ENCODE measurements at regions not wholly inside any gene's neighbourhood (a gene's known extent, or its start where the extent isn't known, plus 50 kb on each side); places are given as distances from the start of the nearest gene placed in this dataset.
"Not testable (repeated sequence)": the region's sequence is repeated elsewhere in the genome, so short reads cannot be mapped to it uniquely, and the experiment has no call there.

DNA sequence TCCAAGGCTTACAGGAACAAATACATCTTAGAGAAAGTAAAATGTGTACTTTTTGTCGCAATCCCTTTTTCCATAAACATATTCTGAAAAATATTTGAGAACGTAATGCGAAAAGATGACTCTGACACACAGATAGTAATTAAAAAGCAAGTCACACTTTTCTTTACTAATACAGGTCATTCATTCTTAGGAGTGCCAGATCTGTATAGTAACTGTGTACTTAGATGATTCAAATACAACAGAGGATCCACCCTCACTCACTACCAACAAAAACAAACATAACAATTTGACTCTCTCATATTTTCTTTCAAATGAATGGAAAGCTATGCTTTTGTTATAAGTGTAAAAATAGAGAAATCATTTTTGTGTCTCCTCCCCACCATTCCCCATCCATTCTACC, 795.4 kb downstream of the SLC6A15 start:
- no peak for DNase-seq

GRCh38 chr12:84113666-84114065, 798.9 kb downstream of the SLC6A15 start:
- no peak for DNase-seq

- DNase-seq, result not testable (repeated sequence)
Measured at GRCh38 chr12:84103886-84104285, 808.7 kb downstream of the SLC6A15 start.

DNA sequence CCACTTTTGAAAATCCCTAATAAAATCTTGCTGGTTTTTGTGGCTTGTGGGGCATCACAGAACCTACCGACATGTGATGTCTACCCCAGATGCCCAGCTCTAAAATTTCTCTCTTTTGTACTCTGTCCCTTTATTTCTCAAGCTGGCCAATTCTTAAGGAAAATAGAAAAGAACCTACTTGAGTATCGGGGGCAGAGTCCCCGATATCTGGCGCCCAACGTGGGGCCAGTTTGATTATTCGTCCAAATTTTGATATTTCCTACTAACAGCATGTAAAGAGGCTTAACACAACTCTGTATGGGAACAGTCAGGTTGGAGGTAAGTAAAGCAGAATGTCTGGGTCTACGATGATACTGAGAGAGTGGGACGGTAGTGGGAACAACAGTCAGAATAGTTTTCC, 810.6 kb downstream of the SLC6A15 start:
- not testable (repeated sequence) for DNase-seq

DNA sequence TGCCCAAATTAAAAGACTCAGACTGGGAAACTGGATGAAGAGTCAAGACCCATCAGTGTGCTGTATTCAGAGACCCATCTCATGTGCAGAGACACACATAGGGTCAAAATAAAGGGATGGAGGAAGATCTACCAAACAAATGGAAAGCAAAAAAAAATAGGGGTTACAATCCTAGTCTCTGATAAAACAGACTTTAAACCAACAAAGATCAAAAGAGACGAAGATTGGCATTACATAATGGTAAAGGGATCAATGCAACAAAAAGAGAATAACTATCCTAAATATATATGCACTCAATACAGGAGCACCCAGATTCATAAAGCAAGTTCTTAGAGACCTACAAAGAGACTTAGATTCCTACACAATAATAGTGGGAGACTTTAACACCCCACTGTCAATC, 813.0 kb downstream of the SLC6A15 start:
- DNase-seq, result not testable (repeated sequence)

- DNase-seq, result no peak
Measured at GRCh38 chr12:84091651-84092050, 820.9 kb downstream of the SLC6A15 start.

DNA sequence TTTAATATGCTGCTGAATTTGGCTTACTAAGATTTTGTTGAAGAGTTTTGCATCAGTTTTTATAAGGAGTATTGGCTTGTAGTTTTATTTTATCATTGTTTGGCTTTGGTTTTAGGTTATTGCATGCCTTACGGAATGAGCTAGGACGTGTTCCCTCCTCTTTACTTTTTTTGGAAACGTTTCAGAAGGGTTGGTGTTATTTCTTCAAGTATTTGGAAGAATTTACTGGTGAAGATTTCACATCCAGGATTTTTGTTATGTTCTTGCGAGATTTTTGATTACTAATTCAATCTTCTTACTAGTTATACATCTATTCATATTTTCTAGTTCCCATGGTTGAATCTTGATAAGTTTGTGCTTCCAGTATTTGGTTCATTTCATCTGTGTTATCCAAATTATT, 823.2 kb downstream of the SLC6A15 start:
- no peak for DNase-seq

DNA sequence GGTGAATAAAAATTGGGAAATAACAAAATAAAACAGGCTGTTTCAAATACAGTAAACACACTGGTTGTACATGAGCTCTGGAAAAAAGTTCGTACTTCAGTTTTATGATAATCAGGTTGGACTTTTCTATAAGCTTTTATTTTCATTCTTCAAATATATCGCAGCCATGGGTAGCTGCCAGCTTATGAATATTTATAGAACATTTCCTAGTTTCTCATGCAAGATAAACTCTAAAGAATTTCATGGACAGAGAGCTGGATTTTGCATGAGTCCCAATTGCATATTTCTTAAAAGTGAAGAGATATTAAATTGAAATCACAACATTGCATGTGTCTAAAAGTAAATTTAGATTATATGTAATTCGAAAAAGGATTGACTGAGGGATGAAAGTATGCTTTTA, 827.6 kb downstream of the SLC6A15 start:
- DNase-seq, result no peak

DNA sequence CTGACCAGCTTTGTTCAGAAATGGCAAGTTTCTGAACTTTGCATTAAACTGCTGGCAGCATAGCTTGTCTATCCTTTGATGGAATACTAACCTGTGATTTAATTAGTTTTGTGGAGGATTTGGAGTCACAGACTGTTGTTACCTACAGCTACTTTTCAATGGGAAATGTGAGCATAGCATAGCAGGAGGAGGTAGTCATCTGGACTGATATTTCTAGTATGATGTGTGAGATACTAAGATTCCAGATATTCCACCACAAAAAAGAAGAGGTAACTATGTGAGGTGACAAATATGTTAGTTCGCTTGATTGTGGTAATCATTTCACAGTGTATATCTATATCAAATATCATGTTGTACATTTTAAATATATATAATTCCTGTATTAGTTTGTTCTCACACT, 833.0 kb downstream of the SLC6A15 start:
- DNase-seq, result no peak

- no peak for DNase-seq
Measured at GRCh38 chr12:84077679-84078078, 834.9 kb downstream of the SLC6A15 start.

GRCh38 chr12:84075991-84076390, 836.6 kb downstream of the SLC6A15 start:
- no peak for DNase-seq

- DNase-seq, result no peak
Measured at GRCh38 chr12:84073401-84073800, 839.2 kb downstream of the SLC6A15 start.

DNA sequence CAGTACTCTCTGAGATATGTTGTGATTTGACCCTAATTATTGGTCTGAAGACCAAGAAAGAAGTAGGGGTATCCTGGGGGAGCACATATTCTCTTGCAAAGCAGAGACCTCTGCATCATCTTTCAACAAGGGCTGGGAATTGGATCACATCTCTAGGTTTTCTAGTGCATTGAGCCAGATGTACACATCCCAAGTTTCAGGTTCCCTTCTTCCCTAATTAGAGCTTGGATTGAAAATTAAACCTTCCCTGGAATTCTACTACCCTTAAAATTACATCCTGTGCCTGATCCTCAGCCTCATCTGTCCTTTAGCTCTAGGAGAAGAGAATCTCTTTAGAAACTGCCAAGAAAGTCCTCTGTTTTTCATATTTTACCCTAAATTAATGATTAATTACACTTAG, 839.6 kb downstream of the SLC6A15 start:
- no peak for DNase-seq

GRCh38 chr12:84070292-84070691, 842.3 kb downstream of the SLC6A15 start:
- DNase-seq, result no peak

DNA sequence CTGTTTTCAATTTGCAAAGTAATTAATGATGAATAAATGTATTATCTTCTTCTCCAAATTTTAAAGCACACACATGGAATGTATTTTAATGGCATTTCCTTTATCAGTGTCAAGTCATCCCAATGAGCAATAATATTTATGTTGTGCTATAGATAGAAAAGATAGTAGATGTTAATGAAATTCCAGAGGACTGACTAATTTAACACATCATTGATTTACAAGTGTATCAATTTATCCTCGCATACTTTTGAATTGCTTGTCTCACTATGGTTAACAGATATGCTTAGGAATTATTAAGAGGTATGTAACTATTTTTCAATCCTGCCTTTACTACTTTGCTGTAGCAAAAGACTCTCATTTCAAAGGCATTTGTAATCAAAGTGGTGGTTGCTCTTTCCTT, 842.9 kb downstream of the SLC6A15 start:
- no peak for DNase-seq

GRCh38 chr12:84069198-84069597, 843.4 kb downstream of the SLC6A15 start:
- no peak for DNase-seq

- DNase-seq, result no peak
Measured at GRCh38 chr12:84058136-84058535, 854.5 kb downstream of the SLC6A15 start.

DNA sequence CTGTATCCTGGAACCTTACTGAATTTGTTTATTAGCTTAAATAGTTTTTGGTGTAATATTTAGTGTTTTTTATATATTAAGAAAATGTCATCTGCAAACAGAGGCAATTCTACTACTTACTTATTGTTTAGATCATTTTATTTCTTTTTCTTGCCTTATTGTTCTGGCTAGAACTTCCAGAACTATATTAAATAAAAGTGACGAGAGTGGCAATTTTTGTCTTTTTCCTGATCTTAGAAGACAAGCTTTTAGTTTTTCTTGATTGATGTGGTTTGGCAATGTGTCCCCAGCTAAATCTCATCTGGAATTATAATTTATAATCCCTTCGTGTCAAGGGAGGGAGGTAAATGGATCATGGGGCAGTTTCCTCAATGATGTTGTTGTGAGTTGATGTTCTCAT, 857.8 kb downstream of the SLC6A15 start:
- DNase-seq, result no peak

DNA sequence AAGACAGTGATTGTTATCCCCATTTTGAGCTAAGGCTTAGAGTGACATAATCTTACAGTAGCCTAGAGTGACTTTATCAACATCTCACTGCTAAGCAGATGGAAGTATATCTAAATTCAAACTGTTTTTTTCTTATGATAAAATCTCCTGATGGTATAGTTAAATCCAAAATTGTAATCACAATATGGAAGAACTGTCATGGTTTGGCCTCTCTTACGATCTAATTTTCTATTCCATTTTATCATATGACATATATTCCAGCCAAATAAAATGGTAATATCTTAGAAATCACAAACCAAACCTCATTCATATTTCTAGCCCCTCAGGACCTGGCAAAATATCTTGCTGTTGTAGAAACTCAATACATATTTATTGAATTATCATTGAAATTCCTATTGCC, 864.7 kb downstream of the SLC6A15 start:
- no peak for DNase-seq

GRCh38 chr12:84046859-84047258, 865.7 kb downstream of the SLC6A15 start:
- DNase-seq, result no peak

- no peak for DNase-seq
Measured at GRCh38 chr12:84043355-84043754, 869.2 kb downstream of the SLC6A15 start.

DNA sequence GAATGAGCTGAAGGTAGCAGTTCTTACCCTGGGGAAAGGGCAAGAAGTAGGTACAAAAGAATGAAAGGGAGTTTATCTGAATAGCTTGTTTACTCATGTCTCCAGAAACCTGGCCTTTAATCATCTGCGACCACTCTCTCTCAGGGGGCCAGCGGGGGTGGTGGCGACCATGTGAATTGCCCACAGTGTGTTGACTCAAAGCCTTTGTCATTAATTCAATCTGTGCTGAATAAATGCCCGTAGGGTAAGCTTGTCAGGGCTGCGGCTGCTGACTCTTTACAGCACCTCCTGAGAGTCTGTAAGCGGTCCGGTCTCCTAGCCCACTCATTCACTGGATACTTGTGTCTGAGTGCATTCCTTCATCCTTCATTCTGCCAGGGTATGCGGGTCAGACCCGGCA, 874.4 kb downstream of the SLC6A15 start:
- no peak for DNase-seq

DNA sequence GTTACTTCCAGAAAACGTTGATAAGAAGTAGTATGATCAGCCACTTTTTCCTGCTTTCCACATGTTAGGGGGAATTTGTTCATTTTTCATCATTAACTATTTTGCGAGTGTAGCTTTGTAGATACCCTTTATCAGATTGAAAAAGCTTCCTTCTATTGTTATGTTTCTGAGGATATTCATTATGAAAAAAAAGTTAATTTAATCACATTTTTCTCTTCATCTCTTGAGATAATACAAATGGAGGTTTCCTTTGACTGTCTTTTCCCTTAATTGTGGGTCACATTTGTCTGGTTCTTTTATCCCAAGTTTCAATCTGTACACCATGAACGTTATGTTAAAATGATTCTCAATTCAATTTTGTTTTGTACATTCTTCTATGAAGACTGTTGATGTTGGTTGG, 875.7 kb downstream of the SLC6A15 start:
- DNase-seq, result no peak

- no peak for DNase-seq
Measured at GRCh38 chr12:84035766-84036165, 876.8 kb downstream of the SLC6A15 start.

DNA sequence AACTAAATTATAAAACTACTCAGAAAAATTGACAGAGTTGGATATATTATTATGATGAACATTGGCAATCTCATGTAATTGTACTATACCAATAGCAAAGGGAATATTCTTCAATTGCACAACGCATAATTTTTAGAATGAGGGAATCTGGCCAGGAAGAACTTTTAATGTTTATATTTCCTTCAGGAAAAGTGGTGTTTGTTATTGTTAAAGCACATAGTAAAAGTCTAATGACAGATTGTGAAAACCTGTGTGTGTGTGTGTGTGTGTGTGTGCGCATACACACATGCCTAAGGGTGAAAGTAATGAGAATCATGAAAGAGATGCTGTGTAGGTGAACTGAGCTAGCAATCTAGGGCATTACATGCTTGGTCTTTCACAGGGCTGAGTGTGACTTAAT, 877.7 kb downstream of the SLC6A15 start:
- no peak for DNase-seq

DNA sequence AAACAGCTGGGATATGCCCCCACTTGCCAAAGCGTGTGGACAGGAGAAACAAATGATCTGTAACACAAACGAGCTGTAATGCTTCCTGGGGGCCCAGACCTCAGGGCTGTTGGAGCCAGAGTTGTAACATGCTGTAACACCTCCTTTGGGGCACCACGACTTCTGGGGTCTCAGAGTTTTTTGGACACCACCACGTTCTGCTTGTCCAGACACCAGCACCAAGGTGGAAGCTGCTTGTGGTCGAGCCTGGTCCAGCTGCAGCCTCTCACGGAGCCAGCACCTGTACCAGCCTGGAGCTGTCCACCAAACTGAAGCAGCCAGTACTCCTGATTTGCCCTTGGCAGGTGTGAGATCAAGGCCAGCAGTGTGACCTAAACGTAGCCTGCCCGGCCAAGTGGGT, 879.4 kb downstream of the SLC6A15 start:
- DNase-seq, result no peak

Data from NCI-H2107 (cell line).